Tibial nerve (tissue), 4 donors: ENCODE measurements at regions not wholly inside any gene's neighbourhood (a gene's known extent, or its start where the extent isn't known, plus 50 kb on each side); places are given as distances from the start of the nearest gene placed in this dataset.

Experiments
- DNase-seq, 2 donors: peaks; one replicate each; pipeline ENCODE4 v3.0.0-alpha.2; 2019; ENCODE audit warnings: low spot score in 2 of 2
- H3K27ac ChIP-seq, 4 donors: fragments of 200-600 bp; sonication (generic) in 3 of 4; one replicate each; pipeline ENCODE4 v1.5.1; 2017 to 2019; ENCODE audit warnings: mild to moderate bottlenecking in 1 of 4
- H3K27me3 ChIP-seq, 2 donors: fragments of 200-600 bp; sonication (generic) in 1 of 2; one replicate each; pipeline versions ENCODE4 v1.5.1 to v1.6.0; 2017 to 2019
- H3K36me3 ChIP-seq, 3 donors: fragments of 200-600 bp; sonication (generic); one replicate each; pipeline ENCODE4 v1.5.1; 2018 to 2019
- H3K4me1 ChIP-seq, 4 donors: fragments of 200-600 bp; sonication (generic) in 3 of 4; one replicate each; pipeline ENCODE4 v1.5.1; 2017 to 2019
- H3K4me3 ChIP-seq, 4 donors: fragments of 200-600 bp; sonication (generic) in 3 of 4; one replicate each; pipeline ENCODE4 v1.5.1; 2017 to 2019; ENCODE audit warnings: mild to moderate bottlenecking in 1 of 4, moderate library complexity in 1 of 4
- H3K9me3 ChIP-seq, 4 donors: fragments of 200-600 bp; sonication (generic) in 3 of 4; one replicate each; pipeline ENCODE4 v1.5.1; 2017 to 2019
- EP300 ChIP-seq, 2 donors: sonication (generic); formaldehyde crosslinking; IDR thresholded peaks; one replicate each; pipeline ENCODE4 v1.6.1; 2017; ENCODE audit warnings: antibody characterized with exemption in 2 of 2, mild to moderate bottlenecking in 1 of 2
- POLR2A ChIP-seq, 2 donors: fragments of 450-650 bp; IDR thresholded peaks; one replicate each; pipeline ENCODE4 v1.6.1; 2017; ENCODE audit warnings: antibody characterized with exemption in 2 of 2, mild to moderate bottlenecking in 2 of 2, moderate library complexity in 2 of 2
- WGBS, 2 donors: methylation state at CpG; one replicate each; pipeline ENCODE4 v1.1.5; 2018; 5-methylcytosine and 5-hydroxymethylcytosine counted together
- TF ChIP-seq, protein P1 (sequence below), 5 experiments: fragments of 200-600 bp in 3 of 5; fragments of 450-650 bp in 2 of 5; sonication (generic) in 3 of 5; IDR thresholded peaks; one replicate each; pipeline ENCODE4 v1.5.1; 2016 to 2019; ENCODE audit warnings: antibody characterized with exemption in 5 of 5, mild to moderate bottlenecking in 3 of 5, moderate library complexity in 2 of 5

DNA sequence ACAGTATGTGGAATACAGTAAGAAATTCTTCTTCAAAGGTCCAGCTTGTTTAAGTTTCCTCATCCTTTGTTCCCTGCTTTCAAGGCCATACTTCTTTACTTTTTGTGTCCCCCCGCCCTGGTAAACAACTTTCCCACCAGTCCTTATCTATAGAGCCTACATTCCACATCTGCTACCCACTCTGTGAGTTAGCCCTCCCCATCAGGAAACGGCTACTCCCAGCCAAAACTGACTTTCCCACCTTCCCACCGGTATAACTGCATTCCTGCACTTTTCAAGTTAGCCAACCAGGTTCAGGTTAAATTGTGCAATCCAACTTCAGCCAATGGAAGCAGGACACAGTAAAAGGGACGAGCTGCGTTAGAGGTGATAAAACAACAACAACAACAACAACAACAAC, 186.9 kb downstream of the DDX3Y start:
- WGBS, 2 donors = 54% methylated on average over 5 of the region's 5 CpGs; no CpG with 5 or more reads in 1 of the 2 donors
- H3K27me3 ChIP-seq = no peaks in the 10 kb centered on the region
- H3K27ac ChIP-seq = no peak overlapping the region
- DNase-seq = no peak
- H3K9me3 ChIP-seq = no peaks in the 10 kb centered on the region
- H3K4me3 ChIP-seq = no peak overlapping the region
- H3K36me3 ChIP-seq = no peaks in the 10 kb centered on the region
- TF ChIP-seq POLR2A (IDR thresholded peaks at IDR 0.05) (no peak), EP300 (IDR thresholded peaks at IDR 0.05) (no peak)
- TF ChIP-seq, protein P1, sequence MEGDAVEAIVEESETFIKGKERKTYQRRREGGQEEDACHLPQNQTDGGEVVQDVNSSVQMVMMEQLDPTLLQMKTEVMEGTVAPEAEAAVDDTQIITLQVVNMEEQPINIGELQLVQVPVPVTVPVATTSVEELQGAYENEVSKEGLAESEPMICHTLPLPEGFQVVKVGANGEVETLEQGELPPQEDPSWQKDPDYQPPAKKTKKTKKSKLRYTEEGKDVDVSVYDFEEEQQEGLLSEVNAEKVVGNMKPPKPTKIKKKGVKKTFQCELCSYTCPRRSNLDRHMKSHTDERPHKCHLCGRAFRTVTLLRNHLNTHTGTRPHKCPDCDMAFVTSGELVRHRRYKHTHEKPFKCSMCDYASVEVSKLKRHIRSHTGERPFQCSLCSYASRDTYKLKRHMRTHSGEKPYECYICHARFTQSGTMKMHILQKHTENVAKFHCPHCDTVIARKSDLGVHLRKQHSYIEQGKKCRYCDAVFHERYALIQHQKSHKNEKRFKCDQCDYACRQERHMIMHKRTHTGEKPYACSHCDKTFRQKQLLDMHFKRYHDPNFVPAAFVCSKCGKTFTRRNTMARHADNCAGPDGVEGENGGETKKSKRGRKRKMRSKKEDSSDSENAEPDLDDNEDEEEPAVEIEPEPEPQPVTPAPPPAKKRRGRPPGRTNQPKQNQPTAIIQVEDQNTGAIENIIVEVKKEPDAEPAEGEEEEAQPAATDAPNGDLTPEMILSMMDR (IDR thresholded peaks at IDR 0.05) = no peak
- no peaks in the 10 kb centered on the region for H3K4me1 ChIP-seq

DNA sequence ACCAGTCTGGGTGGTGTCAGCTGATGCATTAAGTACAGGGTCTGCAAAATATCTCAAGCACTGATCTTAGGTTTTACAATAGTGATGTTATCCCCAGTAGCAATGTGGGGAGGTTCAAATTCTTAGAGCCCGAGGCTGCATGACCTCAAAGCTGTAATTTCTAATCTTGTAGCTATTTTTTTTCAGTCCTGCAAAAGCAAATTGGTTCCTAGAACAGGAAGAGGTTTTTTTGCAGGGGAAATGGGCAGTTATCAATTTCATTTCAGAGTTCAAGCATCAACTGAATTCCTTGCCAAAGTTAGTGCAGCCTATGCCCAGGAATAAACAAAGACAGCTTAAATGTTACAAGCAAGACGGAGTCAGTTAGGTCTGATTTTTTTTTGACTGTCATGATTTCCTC, 188.3 kb downstream of the DDX3Y start:
- Histone ChIP-seq H3K4me3 (no peak overlapping the region), H3K4me1 (no peaks in the 10 kb centered on the region), H3K36me3 (no peaks in the 10 kb centered on the region), H3K9me3 (no peaks in the 10 kb centered on the region), H3K27me3 (no peaks in the 10 kb centered on the region), H3K27ac (no peak overlapping the region)
- TF ChIP-seq POLR2A (IDR thresholded peaks at IDR 0.05) (no peak), EP300 (IDR thresholded peaks at IDR 0.05) (no peak)
- TF ChIP-seq, protein P1 (IDR thresholded peaks at IDR 0.05) = no peak
- no peak for DNase-seq
- WGBS, 2 donors = 27% methylated on average over 2 of the region's 2 CpGs; no CpG with 5 or more reads in 1 of the 2 donors

GRCh38 chrY:13093461-13093860, 188.8 kb downstream of the DDX3Y start:
- TF ChIP-seq, protein P1 (IDR thresholded peaks at IDR 0.05) = no peak
- TF ChIP-seq POLR2A (IDR thresholded peaks at IDR 0.05) (no peak), EP300 (IDR thresholded peaks at IDR 0.05) (no peak)
- Histone ChIP-seq H3K9me3 (no peaks in the 10 kb centered on the region), H3K4me3 (no peak overlapping the region), H3K27ac (no peak overlapping the region), H3K27me3 (no peaks in the 10 kb centered on the region), H3K4me1 (no peaks in the 10 kb centered on the region), H3K36me3 (no peaks in the 10 kb centered on the region)
- no peak for DNase-seq
- WGBS, 2 donors = 35% methylated on average over 3 of the region's 3 CpGs; no CpG with 5 or more reads in 1 of the 2 donors

GRCh38 chrY:13094411-13094810, 189.7 kb downstream of the DDX3Y start:
- no peaks in the 10 kb centered on the region for H3K4me1 ChIP-seq
- DNase-seq = no peak
- WGBS, 2 donors = 100% methylated on average over 1 of the region's 1 CpG; no CpG with 5 or more reads in 1 of the 2 donors
- no peak overlapping the region for H3K4me3 ChIP-seq
- no peaks in the 10 kb centered on the region for H3K9me3 ChIP-seq
- TF ChIP-seq, protein P1 (IDR thresholded peaks at IDR 0.05) = no peak
- TF ChIP-seq EP300 (IDR thresholded peaks at IDR 0.05) (no peak), POLR2A (IDR thresholded peaks at IDR 0.05) (no peak)
- no peak overlapping the region for H3K27ac ChIP-seq
- H3K27me3 ChIP-seq = no peaks in the 10 kb centered on the region
- H3K36me3 ChIP-seq = no peaks in the 10 kb centered on the region

DNA sequence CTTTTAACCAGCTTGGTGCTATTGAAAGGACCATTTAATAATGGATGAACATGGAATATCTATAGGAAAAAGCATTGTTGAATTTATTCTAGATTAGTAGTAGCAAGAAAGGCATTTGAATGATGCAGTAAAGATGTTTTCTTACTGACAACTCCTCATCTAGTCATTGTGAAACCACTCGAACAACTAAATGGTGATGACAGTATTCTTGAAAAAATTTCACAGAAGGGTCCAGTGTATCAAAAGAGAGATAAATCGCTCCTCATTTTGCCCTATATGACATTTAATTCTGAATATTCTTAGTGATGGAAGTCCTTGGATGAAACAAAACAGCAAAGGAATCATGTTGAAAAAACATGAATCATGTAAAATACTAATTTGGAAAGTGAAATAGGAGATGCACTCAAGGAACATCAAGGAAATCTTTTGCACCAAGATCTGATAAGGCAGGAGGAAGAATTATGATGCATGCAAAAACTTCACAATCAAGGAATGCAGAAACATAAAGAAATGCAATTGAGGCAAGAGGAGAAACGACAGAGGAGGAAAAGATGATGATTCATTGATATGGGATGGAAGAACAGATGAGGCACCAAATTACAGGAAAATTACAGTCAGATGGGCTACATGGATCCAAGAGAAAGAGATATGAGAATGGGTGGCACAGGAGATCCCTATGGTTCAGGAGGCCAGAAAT, 190.4 kb downstream of the DDX3Y start:
- H3K36me3 ChIP-seq = no peaks in the 10 kb centered on the region
- H3K4me1 ChIP-seq = no peaks in the 10 kb centered on the region
- TF ChIP-seq, protein P1 (IDR thresholded peaks at IDR 0.05) = no peak
- no peak for TF ChIP-seq EP300 (IDR thresholded peaks at IDR 0.05)
- TF ChIP-seq POLR2A (IDR thresholded peaks at IDR 0.05) = no peak
- no peak overlapping the region for H3K4me3 ChIP-seq
- 57% methylated on average over 3 of the region's 3 CpGs; no CpG with 5 or more reads in 1 of the 2 donors for WGBS, 2 donors
- no peak overlapping the region for H3K27ac ChIP-seq
- H3K27me3 ChIP-seq = no peaks in the 10 kb centered on the region
- H3K9me3 ChIP-seq = no peaks in the 10 kb centered on the region
- no peak for DNase-seq
